Endothelial cell of umbilical vein (primary cell): ENCODE measurements at regions not wholly inside any gene's neighbourhood (a gene's known extent, or its start where the extent isn't known, plus 50 kb on each side); places are given as distances from the start of the nearest gene placed in this dataset.

ENCODE experiments used
- BruUV-seq: library from RNA; stranded (reverse); fragments of 400-500 nt; replicated peaks from 2 replicates; lab custom pipeline; 2021; lab: Mats Ljungman, UMichigan
- CTCF ChIA-PET: fragments of 300-600, 350-600 bp; sonication (Branson Sonifier 250); formaldehyde crosslinking; loops from one replicate; lab custom pipeline; 2021; ENCODE audit warnings: antibody characterized with exemption, inconsistent platforms; lab: Charles Lee
- POLR2A ChIA-PET: fragments of 300-600, 350-600 bp; sonication (Branson Sonifier 250); formaldehyde crosslinking; loops from one replicate; lab custom pipeline; 2021; ENCODE audit warnings: antibody characterized with exemption, inconsistent platforms; lab: Charles Lee
- DNase-seq: peaks from one replicate; pipeline ENCODE4 v3.0.0-alpha.2; 2011; ENCODE audit warnings: low read depth, low spot score
- FAIRE-seq: peaks from 2 replicates; lab custom pipeline; 2011; peaks lifted over from hg19 to GRCh38; lab: Jason Lieb, UNC
- H2AFZ ChIP-seq: 2 replicates; pipeline ENCODE4 v1.6.0; 2012; ENCODE audit warnings: low read depth, low read length, control low read depth, inconsistent platforms
- H3K27ac ChIP-seq: 2 replicates; pipeline ENCODE4 v1.5.1; 2011; ENCODE audit warnings: low read depth, mild to moderate bottlenecking, control low read depth, low read length, moderate library complexity; ENCODE audit not compliant: insufficient read depth
- H3K27me3 ChIP-seq, 2 experiments: 2 replicates each; pipeline versions ENCODE4 v1.6.0 to v1.6.1; 2011; ENCODE audit warnings: low read length in 2 of 2, mixed read lengths in 1 of 2; ENCODE audit not compliant: control insufficient read depth in 2 of 2, insufficient read depth in 2 of 2
- H3K36me3 ChIP-seq, 2 experiments: 2 replicates in 1 of 2; 3 replicates in 1 of 2; pipeline ENCODE4 v1.5.1; 2011; ENCODE audit warnings: low read length in 2 of 2, mild to moderate bottlenecking in 1 of 2, moderate library complexity in 1 of 2; ENCODE audit not compliant: control insufficient read depth in 2 of 2, insufficient read depth in 2 of 2; ENCODE audit errors: extremely low read depth in 1 of 2
- H3K4me1 ChIP-seq: 3 replicates; pipeline ENCODE4 v1.5.1; 2011; ENCODE audit warnings: mild to moderate bottlenecking, low read length; ENCODE audit not compliant: control insufficient read depth, insufficient read depth; ENCODE audit errors: extremely low read depth
- H3K4me2 ChIP-seq: 2 replicates; pipeline ENCODE4 v1.6.1; 2011; ENCODE audit warnings: low read length, control low read depth, mixed read lengths; ENCODE audit not compliant: insufficient read depth
- H3K4me3 ChIP-seq, 3 experiments: fragments of 200-600 bp in 1 of 3; sonication (generic), shearing (Covaris generic) in 1 of 3; replicated peaks in 1 of 3; 2 replicates each; pipeline ENCODE4 v1.5.1; 2011 to 2016; ENCODE audit warnings: control low read depth in 3 of 3, low read length in 3 of 3, mild to moderate bottlenecking in 2 of 3, inconsistent platforms in 1 of 3, low read depth in 1 of 3, moderate library complexity in 1 of 3; ENCODE audit not compliant: insufficient read depth in 1 of 3
- H3K79me2 ChIP-seq: 2 replicates; pipeline ENCODE4 v1.6.0; 2012; ENCODE audit warnings: low read length, inconsistent platforms; ENCODE audit not compliant: control insufficient read depth, insufficient read depth
- H3K9ac ChIP-seq: replicated peaks from 2 replicates; pipeline ENCODE3; 2011; ENCODE audit warnings: low read length, control low read depth; ENCODE audit not compliant: insufficient read depth; ENCODE audit errors: extremely low read depth
- H3K9me1 ChIP-seq: replicated peaks from 3 replicates; pipeline ENCODE4 v1.6.0; 2011; ENCODE audit warnings: mild to moderate bottlenecking, low read length; ENCODE audit not compliant: control insufficient read depth, insufficient read depth; ENCODE audit errors: extremely low read depth
- H3K9me3 ChIP-seq: replicated peaks from 2 replicates; pipeline ENCODE4 v1.5.1; 2012; ENCODE audit warnings: low read length, inconsistent platforms; ENCODE audit not compliant: control insufficient read depth, insufficient read depth
- H4K20me1 ChIP-seq: replicated peaks from 2 replicates; pipeline ENCODE3; 2011; ENCODE audit warnings: mild to moderate bottlenecking, low read length; ENCODE audit not compliant: control insufficient read depth, insufficient read depth; ENCODE audit errors: extremely low read depth
- EZH2 ChIP-seq: IDR thresholded peaks from 2 replicates; pipeline ENCODE4 v1.6.1; 2012; ENCODE audit warnings: borderline replicate concordance, low read depth, mild to moderate bottlenecking, moderate library complexity, low read length, inconsistent platforms; ENCODE audit not compliant: severe bottlenecking
- FOS ChIP-seq: IDR thresholded peaks from 2 replicates; pipeline ENCODE4 v1.6.1; 2011; ENCODE audit warnings: mild to moderate bottlenecking, low read length, moderate library complexity, borderline replicate concordance; ENCODE audit not compliant: insufficient read depth
- GATA2 ChIP-seq: IDR thresholded peaks from 2 replicates; pipeline ENCODE4 v1.7.0; 2011; ENCODE audit warnings: low read depth, mild to moderate bottlenecking, moderate library complexity, mixed read lengths, low read length; ENCODE audit not compliant: insufficient read length, insufficient read depth
- JUN ChIP-seq: IDR thresholded peaks from 2 replicates; pipeline ENCODE4 v1.6.1; 2011; ENCODE audit warnings: borderline replicate concordance, low read depth; ENCODE audit not compliant: insufficient read length, insufficient read depth
- MYC ChIP-seq: IDR thresholded peaks from one replicate; pipeline ENCODE4 v1.6.1; 2011; ENCODE audit warnings: mild to moderate bottlenecking, low read depth, low read length
- POLR2A ChIP-seq: IDR thresholded peaks from 2 replicates; pipeline ENCODE4 v1.6.1; 2012; ENCODE audit warnings: low read depth, mild to moderate bottlenecking, control low read depth, low read length
- POLR2AphosphoS5 ChIP-seq: IDR thresholded peaks from 2 replicates; pipeline ENCODE4 v1.6.1; 2012; ENCODE audit warnings: low read depth, mild to moderate bottlenecking, control low read depth, low read length, moderate library complexity; ENCODE audit not compliant: insufficient read depth
- dilution Hi-C: fragments of 300-500 bp; cut with MboI; formaldehyde crosslinking; loops from one replicate; pipeline ENCODE4 v1.15.0; 2019; ENCODE audit warnings: low sequenced_read_pairs; ENCODE audit not compliant: extremely low pct_ligation_motif_present
- intact Hi-C: fragments of 100-400 bp; cut with micrococcal nuclease; formaldehyde crosslinking; loops from one replicate; pipeline ENCODE4 v1.10.0; 2022
- TF ChIP-seq, protein P1 (sequence below), 2 donors: IDR thresholded peaks; 1 replicate in 1 of 2; 2 replicates in 1 of 2; pipeline ENCODE4 v1.5.1; 2011; ENCODE audit warnings: low read length in 2 of 2, mild to moderate bottlenecking in 2 of 2, moderate library complexity in 2 of 2, control low read depth in 1 of 2, inconsistent platforms in 1 of 2, low read depth in 1 of 2; ENCODE audit not compliant: insufficient read depth in 1 of 2; ENCODE audit errors: extremely low read depth in 1 of 2
- TF ChIP-seq, protein P2 (sequence below): IDR thresholded peaks from 2 replicates; pipeline ENCODE4 v1.6.1; 2011; ENCODE audit not compliant: insufficient read depth, insufficient read length

DNA sequence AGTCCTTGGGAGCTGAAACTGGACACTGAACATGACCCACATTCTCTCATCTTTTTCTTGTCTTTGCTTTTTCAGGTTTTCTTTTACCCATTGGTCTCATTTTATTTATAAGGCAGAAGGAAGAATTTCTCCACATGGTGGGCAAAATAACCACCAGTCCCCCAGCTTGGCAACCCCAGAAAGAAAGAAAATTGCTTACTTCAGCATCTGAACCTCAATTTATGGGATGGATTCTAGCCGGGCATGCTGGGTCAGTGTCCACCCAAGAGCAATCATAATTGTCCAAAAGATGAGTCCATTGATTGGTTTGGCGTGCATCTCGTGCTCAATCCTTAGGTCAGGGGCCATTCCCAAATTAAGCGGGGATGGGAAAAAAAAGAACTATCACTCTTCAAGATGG is 163.7 kb downstream of the TMEM114 start:
- intact Hi-C loops (no loop called here), dilution Hi-C loops (no loop called here)
- H3K9ac ChIP-seq: no peak overlapping the region
- H3K79me2 ChIP-seq: no peaks in the 10 kb centered on the region
- H2AFZ ChIP-seq: no peak overlapping the region
- no peaks in the 10 kb centered on the region for H4K20me1 ChIP-seq
- no peaks in the 10 kb centered on the region for H3K4me1 ChIP-seq
- no peaks in the 10 kb centered on the region for H3K36me3 ChIP-seq
- peaks cover 6% of the 10 kb centered on the region for H3K9me3 ChIP-seq
- no peaks in the 10 kb centered on the region for H3K27me3 ChIP-seq
- H3K4me3 ChIP-seq: no peak overlapping the region
- POLR2A ChIA-PET: no interaction called here
- H3K4me2 ChIP-seq: no peak overlapping the region
- CTCF ChIA-PET: no interaction called here
- FAIRE-seq (no peak), DNase-seq (no peak)
- BruUV-seq: no TSS peak
- H3K27ac ChIP-seq: no peak overlapping the region
- no peaks in the 10 kb centered on the region for H3K9me1 ChIP-seq
- no peak for TF ChIP-seq GATA2
- TF ChIP-seq POLR2A: no peak
- TF ChIP-seq POLR2AphosphoS5: no peak
- TF ChIP-seq EZH2: no peak
- TF ChIP-seq, protein P1, sequence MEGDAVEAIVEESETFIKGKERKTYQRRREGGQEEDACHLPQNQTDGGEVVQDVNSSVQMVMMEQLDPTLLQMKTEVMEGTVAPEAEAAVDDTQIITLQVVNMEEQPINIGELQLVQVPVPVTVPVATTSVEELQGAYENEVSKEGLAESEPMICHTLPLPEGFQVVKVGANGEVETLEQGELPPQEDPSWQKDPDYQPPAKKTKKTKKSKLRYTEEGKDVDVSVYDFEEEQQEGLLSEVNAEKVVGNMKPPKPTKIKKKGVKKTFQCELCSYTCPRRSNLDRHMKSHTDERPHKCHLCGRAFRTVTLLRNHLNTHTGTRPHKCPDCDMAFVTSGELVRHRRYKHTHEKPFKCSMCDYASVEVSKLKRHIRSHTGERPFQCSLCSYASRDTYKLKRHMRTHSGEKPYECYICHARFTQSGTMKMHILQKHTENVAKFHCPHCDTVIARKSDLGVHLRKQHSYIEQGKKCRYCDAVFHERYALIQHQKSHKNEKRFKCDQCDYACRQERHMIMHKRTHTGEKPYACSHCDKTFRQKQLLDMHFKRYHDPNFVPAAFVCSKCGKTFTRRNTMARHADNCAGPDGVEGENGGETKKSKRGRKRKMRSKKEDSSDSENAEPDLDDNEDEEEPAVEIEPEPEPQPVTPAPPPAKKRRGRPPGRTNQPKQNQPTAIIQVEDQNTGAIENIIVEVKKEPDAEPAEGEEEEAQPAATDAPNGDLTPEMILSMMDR (IDR thresholded peaks at IDR 0.05; ENCODE audit: extremely low read depth in 1 of 2, insufficient read depth in 1 of 2, low read depth in 1 of 2, low read length in 2 of 2): no peak
- TF ChIP-seq, protein P2, sequence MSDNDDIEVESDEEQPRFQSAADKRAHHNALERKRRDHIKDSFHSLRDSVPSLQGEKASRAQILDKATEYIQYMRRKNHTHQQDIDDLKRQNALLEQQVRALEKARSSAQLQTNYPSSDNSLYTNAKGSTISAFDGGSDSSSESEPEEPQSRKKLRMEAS: no peak
- no peak for TF ChIP-seq JUN
- TF ChIP-seq MYC: no peak
- no peak for TF ChIP-seq FOS
